Fibroblast of mammary gland (primary cell): ENCODE measurements at regions not wholly inside any gene's neighbourhood (a gene's known extent, or its start where the extent isn't known, plus 50 kb on each side); places are given as distances from the start of the nearest gene placed in this dataset.

Experiments
- DNase-seq: peaks from one replicate; pipeline ENCODE4 v3.0.0-alpha.2; 2010; ENCODE audit warnings: low read depth
- H3K4me3 ChIP-seq: 2 replicates; pipeline ENCODE4 v1.5.1; 2011; ENCODE audit warnings: low read depth, mild to moderate bottlenecking, low read length, moderate library complexity; ENCODE audit not compliant: control insufficient read depth
- TF ChIP-seq, protein P1 (sequence below): conservative IDR thresholded peaks from 2 replicates; pipeline ENCODE4 v1.5.1; 2011; ENCODE audit warnings: low read depth, low read length, inconsistent platforms; ENCODE audit not compliant: control insufficient read depth, insufficient read depth

DNA sequence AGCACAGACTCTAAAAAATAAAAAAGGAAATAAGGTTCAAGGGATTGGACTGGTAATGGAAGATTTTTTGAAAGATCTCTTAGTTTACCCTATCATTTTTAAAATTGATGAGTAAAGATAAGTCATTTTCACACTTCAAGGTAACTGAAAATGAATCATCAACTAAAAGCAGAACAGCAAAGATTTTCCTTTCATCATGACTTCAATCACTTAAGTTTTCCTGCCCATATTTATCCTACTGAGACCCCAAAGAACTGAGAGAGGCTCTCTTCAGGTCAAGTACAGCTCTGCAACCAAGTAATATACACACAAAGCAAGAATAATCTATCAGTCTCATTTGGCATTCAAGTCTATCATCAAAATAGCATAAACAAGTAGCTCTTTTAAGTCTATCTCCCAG is 540.7 kb downstream of the METTL4 start:
- TF ChIP-seq, protein P1, sequence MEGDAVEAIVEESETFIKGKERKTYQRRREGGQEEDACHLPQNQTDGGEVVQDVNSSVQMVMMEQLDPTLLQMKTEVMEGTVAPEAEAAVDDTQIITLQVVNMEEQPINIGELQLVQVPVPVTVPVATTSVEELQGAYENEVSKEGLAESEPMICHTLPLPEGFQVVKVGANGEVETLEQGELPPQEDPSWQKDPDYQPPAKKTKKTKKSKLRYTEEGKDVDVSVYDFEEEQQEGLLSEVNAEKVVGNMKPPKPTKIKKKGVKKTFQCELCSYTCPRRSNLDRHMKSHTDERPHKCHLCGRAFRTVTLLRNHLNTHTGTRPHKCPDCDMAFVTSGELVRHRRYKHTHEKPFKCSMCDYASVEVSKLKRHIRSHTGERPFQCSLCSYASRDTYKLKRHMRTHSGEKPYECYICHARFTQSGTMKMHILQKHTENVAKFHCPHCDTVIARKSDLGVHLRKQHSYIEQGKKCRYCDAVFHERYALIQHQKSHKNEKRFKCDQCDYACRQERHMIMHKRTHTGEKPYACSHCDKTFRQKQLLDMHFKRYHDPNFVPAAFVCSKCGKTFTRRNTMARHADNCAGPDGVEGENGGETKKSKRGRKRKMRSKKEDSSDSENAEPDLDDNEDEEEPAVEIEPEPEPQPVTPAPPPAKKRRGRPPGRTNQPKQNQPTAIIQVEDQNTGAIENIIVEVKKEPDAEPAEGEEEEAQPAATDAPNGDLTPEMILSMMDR, result no peak

DNA sequence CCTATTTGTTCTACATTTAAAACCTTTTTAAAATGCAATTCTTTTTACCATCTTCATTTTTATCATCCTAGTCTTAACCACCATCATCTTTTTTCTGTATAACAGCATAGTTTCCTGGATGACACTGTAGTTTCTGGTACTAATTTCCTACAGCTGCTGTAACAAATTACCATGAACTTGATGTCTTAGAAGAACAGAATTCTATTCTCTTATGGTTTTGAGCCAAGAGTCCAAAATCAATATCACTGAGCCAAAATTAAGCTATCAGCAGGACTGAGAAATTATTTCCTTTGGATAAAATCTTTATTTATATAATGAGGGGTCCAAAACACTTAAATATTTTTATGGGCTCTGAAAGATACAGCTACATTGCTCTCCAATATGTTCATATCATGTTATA is 539.3 kb downstream of the METTL4 start:
- DNase-seq, result no peak
- TF ChIP-seq, protein P1, result no peak
- no peak overlapping the region for H3K4me3 ChIP-seq

More for the DNA sequence above, 540.7 kb downstream of the METTL4 start:
- H3K4me3 ChIP-seq, result no peak overlapping the region
- DNase-seq, result no peak

DNA sequence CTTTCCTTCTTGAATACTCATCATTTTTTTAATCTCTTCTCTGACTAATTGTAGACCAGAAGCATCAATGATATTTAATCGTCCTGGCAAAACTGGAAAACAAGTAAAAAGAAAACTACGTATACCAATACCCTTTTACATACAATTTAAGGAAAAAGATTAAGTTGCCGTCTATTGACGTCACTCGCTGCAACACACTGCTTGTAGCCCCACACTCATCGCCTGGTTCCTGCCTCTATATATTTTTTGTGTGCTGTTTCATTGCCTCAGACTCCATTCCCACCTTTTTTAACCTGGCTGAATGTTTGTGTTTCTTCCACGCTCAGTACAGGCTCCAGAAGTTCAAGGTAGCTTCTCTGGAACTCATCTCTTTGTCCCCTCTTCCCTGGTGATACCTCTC is 536.2 kb downstream of the METTL4 start:
- TF ChIP-seq, protein P1, result no peak
- H3K4me3 ChIP-seq, result no peak overlapping the region
- DNase-seq, result no peak

DNA sequence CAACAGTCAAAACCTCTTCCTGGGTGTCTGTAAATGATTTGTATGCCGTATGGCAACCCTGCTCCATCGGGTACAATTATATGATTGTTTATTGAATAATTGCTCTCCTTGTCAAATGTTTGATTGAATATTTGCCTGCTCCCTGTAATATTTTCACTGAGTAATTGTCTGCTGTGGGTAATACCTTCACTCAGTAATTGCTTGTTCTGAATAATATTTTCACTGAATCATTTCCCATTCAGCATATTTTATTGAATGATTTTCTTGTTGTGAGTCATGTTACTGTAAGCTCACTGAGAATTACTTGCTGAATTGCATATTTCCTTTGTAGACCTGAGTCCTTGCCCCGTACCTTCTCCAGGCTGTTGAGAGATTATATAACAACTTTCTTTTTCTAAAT is 535.2 kb downstream of the METTL4 start:
- TF ChIP-seq, protein P1, result no peak
- DNase-seq, result no peak
- H3K4me3 ChIP-seq, result no peak overlapping the region

DNA sequence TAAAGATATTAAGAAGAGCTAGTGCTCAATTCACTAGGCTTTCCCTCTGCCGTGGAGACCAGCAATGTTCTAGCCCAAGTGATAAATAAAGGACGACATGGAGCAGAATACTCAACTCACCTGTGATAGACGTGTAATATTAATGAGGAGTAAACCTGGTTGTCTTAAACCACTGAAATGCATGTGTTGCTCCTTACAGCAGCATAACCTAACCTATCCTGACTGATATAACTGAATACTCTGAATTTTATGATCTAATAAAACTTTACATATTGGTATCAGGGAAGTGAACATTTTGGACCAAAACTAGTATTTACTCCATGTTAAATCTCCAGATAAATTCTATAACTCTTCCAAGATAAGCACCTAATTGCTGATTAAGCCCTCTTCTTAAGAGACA is 531.0 kb downstream of the METTL4 start:
- TF ChIP-seq, protein P1, result no peak
- DNase-seq, result no peak
- H3K4me3 ChIP-seq, result no peak overlapping the region

DNA sequence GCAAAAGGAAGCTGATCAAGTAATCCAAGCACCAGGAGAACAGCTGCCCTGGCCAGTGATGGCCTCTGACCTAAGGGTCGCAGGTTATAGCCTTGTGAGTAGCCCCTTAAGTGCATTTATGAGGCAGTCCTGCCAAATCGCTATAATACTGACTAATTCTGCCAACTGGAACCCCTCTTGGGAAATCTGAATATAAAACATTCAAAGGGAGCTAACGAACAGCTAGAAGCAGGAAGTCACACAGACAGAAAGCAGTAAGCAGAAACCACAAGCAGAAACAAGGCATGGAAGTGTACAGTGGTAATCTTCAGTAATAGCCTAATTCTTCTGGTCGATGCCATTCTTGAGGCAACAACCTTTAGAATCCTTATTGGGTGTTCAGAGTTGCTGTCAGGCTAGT is 521.3 kb downstream of the METTL4 start:
- no peak for DNase-seq
- no peak overlapping the region for H3K4me3 ChIP-seq
- TF ChIP-seq, protein P1, result no peak

DNA sequence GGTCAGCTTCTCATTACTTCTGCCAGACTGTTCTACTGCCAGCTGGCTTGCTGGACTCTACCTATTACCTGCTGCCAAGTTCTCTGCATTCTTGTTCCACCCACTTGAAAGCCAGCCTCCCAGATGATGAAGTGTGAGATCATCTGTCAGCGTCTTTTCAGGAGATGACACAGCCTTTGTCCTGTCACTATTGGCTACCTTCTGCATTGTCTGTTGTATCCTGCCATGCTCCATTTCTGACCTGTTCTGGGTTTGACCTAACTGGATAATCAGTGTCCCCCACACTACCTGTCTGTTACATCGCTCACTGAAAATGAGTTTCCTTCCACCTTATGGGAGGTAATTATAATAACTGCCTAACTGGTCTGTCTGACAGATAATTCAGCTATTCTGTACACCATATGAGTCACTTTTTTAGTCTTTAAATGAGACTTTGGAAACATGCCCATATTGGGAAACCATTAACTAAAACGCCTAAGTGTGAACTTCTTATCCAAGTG is 520.6 kb downstream of the METTL4 start:
- TF ChIP-seq, protein P1, result no peak
- H3K4me3 ChIP-seq, result no peak overlapping the region
- no peak for DNase-seq
